K562 (cell line): ENCODE measurements at regions not wholly inside any gene's neighbourhood (a gene's known extent, or its start where the extent isn't known, plus 50 kb on each side); places are given as distances from the start of the nearest gene placed in this dataset.

Experiments
- CTCF ChIP-seq, 3 experiments: IDR thresholded peaks in 2 of 3; conservative IDR thresholded peaks in 1 of 3; 2 replicates each; pipeline ENCODE4 v1.5.1; 2011 to 2012; ENCODE audit warnings: low read length in 3 of 3, mild to moderate bottlenecking in 3 of 3, control low read depth in 2 of 3, improper control_type of control experiment in 1 of 3, inconsistent platforms in 1 of 3, low read depth in 1 of 3, mixed read lengths in 1 of 3, moderate library complexity in 1 of 3; ENCODE audit not compliant: insufficient read depth in 2 of 3
- ELF4 ChIP-seq: fragments of 450-650 bp; formaldehyde crosslinking; IDR thresholded peaks from 2 replicates; pipeline ENCODE4 v1.4.0; 2022; ENCODE audit warnings: missing genetic modification characterization
- GTF2F1 ChIP-seq: IDR thresholded peaks from 2 replicates; pipeline ENCODE4 v1.6.1; 2011; ENCODE audit warnings: low read depth, low read length, improper control_type of control experiment
- MEF2A ChIP-seq: IDR thresholded peaks from 2 replicates; pipeline ENCODE4 v1.6.1; 2011; ENCODE audit warnings: low read depth, mild to moderate bottlenecking, low read length, moderate library complexity; ENCODE audit not compliant: control insufficient read depth
- SMARCB1 ChIP-seq: IDR thresholded peaks from 2 replicates; pipeline ENCODE4 v1.6.1; 2011; ENCODE audit warnings: improper control_type of control experiment, low read depth; ENCODE audit not compliant: insufficient read length
- SP1 ChIP-seq: sonication (generic); formaldehyde crosslinking; IDR thresholded peaks from 2 replicates; pipeline ENCODE4 v1.8.1; 2022; ENCODE audit warnings: mild to moderate bottlenecking, missing genetic modification reagents
- ZNF239 ChIP-seq: fragments of 250-450 bp; sonication (Bioruptor Pico); IDR thresholded peaks from 2 replicates; pipeline ENCODE4 v1.4.0; 2020; ENCODE audit warnings: mild to moderate bottlenecking

DNA sequence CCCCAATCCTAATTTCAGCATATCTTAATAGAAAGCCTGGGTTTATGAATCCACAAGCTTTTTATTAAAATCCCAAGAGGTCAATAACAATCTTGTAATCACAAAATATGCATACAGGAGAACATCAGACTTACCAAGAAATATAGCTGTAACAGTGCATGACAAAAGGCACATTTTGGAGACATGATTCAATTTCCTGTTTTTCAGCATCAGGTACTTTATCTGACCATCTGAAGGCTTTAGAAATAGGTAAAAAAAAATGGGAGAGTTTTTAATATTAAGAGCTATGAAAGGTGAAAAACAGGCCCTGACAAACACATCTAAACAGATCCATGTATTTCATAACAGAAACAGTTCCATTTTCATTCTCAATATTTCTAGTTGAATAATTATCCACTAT is 89.9 kb upstream of the EFEMP1 start:
- TF ChIP-seq MEF2A (no peak), SP1 (CRISPR knock-in tag) (no peak), SMARCB1 (no peak), GTF2F1 (no peak), ZNF239 (CRISPR knock-in tag) (no peak), CTCF (IDR thresholded peaks at IDR 0.05 in 2 of 3, conservative IDR thresholded peaks at IDR 0.05 in 1 of 3; ENCODE audit: insufficient read depth in 2 of 3, low read depth in 1 of 3, low read length in 3 of 3) (no peak), ELF4 (no peak)
